CD4-positive, alpha-beta T cell (primary cell): ENCODE measurements at regions not wholly inside any gene's neighbourhood (a gene's known extent, or its start where the extent isn't known, plus 50 kb on each side); places are given as distances from the start of the nearest gene placed in this dataset.

Experiments used
- ATAC-seq: fragments of 200-7000 bp; cut with Tn5 transposase; one replicate; pipeline ENCODE4 v1.10.0; 2022; ENCODE audit warnings: mild to moderate bottlenecking; ENCODE audit not compliant: poor library complexity
- CTCF ChIA-PET: fragments of 350-600 bp; sonication (Branson Sonifier 250); formaldehyde crosslinking; loops from one replicate; lab custom pipeline; 2021; ENCODE audit warnings: antibody characterized with exemption, inconsistent platforms; lab: Charles Lee
- POLR2A ChIA-PET: fragments of 350-600 bp; sonication (Branson Sonifier 250); formaldehyde crosslinking; loops from one replicate; lab custom pipeline; 2021; ENCODE audit warnings: antibody characterized with exemption, inconsistent platforms; lab: Charles Lee
- DNase-seq, 14 experiments: peaks; one replicate each; pipeline ENCODE4 v3.0.0-alpha.2; 2013 to 2020; ENCODE audit warnings: mixed read lengths in 2 of 14
- H3K27ac ChIP-seq, 2 donors: one replicate each; pipeline versions ENCODE4 v1.5.1 to v1.7.0; 2013; ENCODE audit warnings: low read length in 2 of 2, low read depth in 1 of 2, mild to moderate bottlenecking in 1 of 2
- H3K27me3 ChIP-seq, 2 experiments: 1 replicate in 1 of 2; 2 replicates in 1 of 2; pipeline versions ENCODE4 v1.6.1 to v1.7.0; 2013; ENCODE audit warnings: low read length in 2 of 2, control low read depth in 1 of 2, mild to moderate bottlenecking in 1 of 2, moderate library complexity in 1 of 2; ENCODE audit not compliant: insufficient read depth in 2 of 2, control insufficient read depth in 1 of 2
- H3K36me3 ChIP-seq: one replicate; pipeline ENCODE4 v1.6.1; 2013; ENCODE audit warnings: low read length, control low read depth; ENCODE audit not compliant: insufficient read depth
- H3K4me1 ChIP-seq: one replicate; pipeline ENCODE4 v1.6.1; 2013; ENCODE audit warnings: low read length, control low read depth; ENCODE audit not compliant: insufficient read depth
- H3K4me3 ChIP-seq: one replicate; pipeline ENCODE4 v1.5.1; 2013; ENCODE audit warnings: mild to moderate bottlenecking, low read length, moderate library complexity
- H3K9me3 ChIP-seq, 2 experiments: 1 replicate in 1 of 2; 2 replicates in 1 of 2; pipeline versions ENCODE4 v1.6.1 to v1.7.0; 2013; ENCODE audit warnings: low read length in 2 of 2, mild to moderate bottlenecking in 2 of 2, control low read depth in 1 of 2, moderate library complexity in 1 of 2; ENCODE audit not compliant: control insufficient read depth in 1 of 2, insufficient read depth in 1 of 2
- H3K27ac Mint-ChIP-seq: one replicate; pipeline ENCODE4 v1.8.0; 2020; ENCODE audit warnings: mixed read lengths
- H3K27me3 Mint-ChIP-seq: one replicate; pipeline ENCODE4 v1.8.0; 2021; ENCODE audit warnings: mixed read lengths
- H3K36me3 Mint-ChIP-seq: one replicate; pipeline ENCODE4 v1.8.0; 2021; ENCODE audit warnings: low read depth, mixed read lengths
- H3K4me1 Mint-ChIP-seq: one replicate; pipeline ENCODE4 v1.8.0; 2021; ENCODE audit warnings: low read depth, mixed read lengths
- H3K4me3 Mint-ChIP-seq: one replicate; pipeline ENCODE4 v1.8.0; 2020; ENCODE audit warnings: mild to moderate bottlenecking, mixed read lengths
- H3K9me3 Mint-ChIP-seq: one replicate; pipeline ENCODE4 v1.8.0; 2020; ENCODE audit warnings: mixed read lengths
- CTCF ChIP-seq: fragments of 200-600 bp; IDR thresholded peaks from one replicate; pipeline ENCODE4 v1.8.0; 2022; ENCODE audit warnings: antibody characterized with exemption, mild to moderate bottlenecking
- intact Hi-C, 2 experiments: fragments of 100-400 bp; cut with DNase I in 1 of 2; cut with micrococcal nuclease in 1 of 2; formaldehyde crosslinking; loops; one replicate each; pipeline versions ENCODE4 v1.15.1 to v1.9.0; 2023 to 2025; cut with DNase I, micrococcal nuclease

- H3K4me1 Mint-ChIP-seq = no peaks in the 10 kb centered on the region
- no peak for TF ChIP-seq CTCF
- ChIA-PET POLR2A (no interaction called here), CTCF (no interaction called here)
- H3K9me3 Mint-ChIP-seq = no peaks in the 10 kb centered on the region
- H3K9me3 ChIP-seq = peaks cover 0 to 5% of the 10 kb centered on the region in 2 experiments
- H3K27me3 ChIP-seq = no peaks in the 10 kb centered on the region
- ATAC-seq (no peak), DNase-seq (no peak)
- H3K36me3 ChIP-seq = no peaks in the 10 kb centered on the region
- H3K36me3 Mint-ChIP-seq = no peaks in the 10 kb centered on the region
- H3K4me1 ChIP-seq = no peaks in the 10 kb centered on the region
- intact Hi-C loops = no loop called here
- no peak overlapping the region for H3K27ac Mint-ChIP-seq
- H3K4me3 ChIP-seq = no peak overlapping the region
- H3K4me3 Mint-ChIP-seq = no peak overlapping the region
- no peaks in the 10 kb centered on the region for H3K27me3 Mint-ChIP-seq
- no peak overlapping the region for H3K27ac ChIP-seq
Measured at GRCh38 chr2:186977433-186978045, 128.6 kb upstream of the ZSWIM2 start.

- Mint-ChIP-seq H3K27me3 (no peaks in the 10 kb centered on the region), H3K9me3 (no peaks in the 10 kb centered on the region), H3K36me3 (no peaks in the 10 kb centered on the region), H3K4me3 (no peak overlapping the region), H3K27ac (no peak overlapping the region), H3K4me1 (no peaks in the 10 kb centered on the region)
- Histone ChIP-seq H3K4me3 (no peak overlapping the region), H3K27me3 (no peaks in the 10 kb centered on the region), H3K36me3 (no peaks in the 10 kb centered on the region), H3K9me3 (peaks cover 0 to 5% of the 10 kb centered on the region in 2 experiments), H3K4me1 (no peaks in the 10 kb centered on the region), H3K27ac (no peak overlapping the region)
- no peak for ATAC-seq
- no peak for DNase-seq
- no peak for TF ChIP-seq CTCF
- intact Hi-C loops = no loop called here
- ChIA-PET CTCF (no interaction called here), POLR2A (no interaction called here)
Measured at GRCh38 chr2:186976329-186976728, 127.4 kb upstream of the ZSWIM2 start.

- intact Hi-C loops = no loop called here
- Mint-ChIP-seq H3K9me3 (no peaks in the 10 kb centered on the region), H3K4me3 (no peak overlapping the region), H3K27ac (no peak overlapping the region), H3K27me3 (no peaks in the 10 kb centered on the region), H3K4me1 (no peaks in the 10 kb centered on the region), H3K36me3 (no peaks in the 10 kb centered on the region)
- H3K9me3 ChIP-seq = no peaks in the 10 kb centered on the region
- no peak overlapping the region for H3K27ac ChIP-seq
- H3K4me3 ChIP-seq = no peak overlapping the region
- no peaks in the 10 kb centered on the region for H3K27me3 ChIP-seq
- DNase-seq (no peak), ATAC-seq (no peak)
- no peaks in the 10 kb centered on the region for H3K36me3 ChIP-seq
- CTCF ChIA-PET = no interaction called here
- POLR2A ChIA-PET = no interaction called here
- TF ChIP-seq CTCF = no peak
- H3K4me1 ChIP-seq = no peaks in the 10 kb centered on the region
Measured at GRCh38 chr2:186972281-186972970, 123.5 kb upstream of the ZSWIM2 start.
